BE2C (cell line): ENCODE measurements at regions not wholly inside any gene's neighbourhood (a gene's known extent, or its start where the extent isn't known, plus 50 kb on each side); places are given as distances from the start of the nearest gene placed in this dataset.

Source experiments
- DNase-seq: peaks from one replicate; pipeline ENCODE4 v3.0.0-alpha.2; 2020
- H3K27me3 ChIP-seq: fragments of 250-450 bp; sonication (Bioruptor Pico); 2 replicates; pipeline ENCODE4 v1.5.1; 2020; ENCODE audit warnings: mild to moderate bottlenecking
- H3K36me3 ChIP-seq: fragments of 250-450 bp; sonication (Bioruptor Pico); 2 replicates; pipeline ENCODE4 v1.5.1; 2020; ENCODE audit warnings: mild to moderate bottlenecking
- H3K4me1 ChIP-seq: fragments of 250-450 bp; sonication (Bioruptor Pico); 2 replicates; pipeline ENCODE4 v1.5.1; 2020
- H3K4me3 ChIP-seq: 2 replicates; pipeline ENCODE4 v1.5.1; 2011; ENCODE audit warnings: low read depth, low read length
- H3K9me3 ChIP-seq: fragments of 250-450 bp; sonication (Bioruptor Pico); 2 replicates; pipeline ENCODE4 v1.5.1; 2020
- CTCF ChIP-seq: IDR thresholded peaks from 2 replicates; pipeline ENCODE4 v1.5.1; 2012; ENCODE audit warnings: mild to moderate bottlenecking, low read depth, low read length

DNA sequence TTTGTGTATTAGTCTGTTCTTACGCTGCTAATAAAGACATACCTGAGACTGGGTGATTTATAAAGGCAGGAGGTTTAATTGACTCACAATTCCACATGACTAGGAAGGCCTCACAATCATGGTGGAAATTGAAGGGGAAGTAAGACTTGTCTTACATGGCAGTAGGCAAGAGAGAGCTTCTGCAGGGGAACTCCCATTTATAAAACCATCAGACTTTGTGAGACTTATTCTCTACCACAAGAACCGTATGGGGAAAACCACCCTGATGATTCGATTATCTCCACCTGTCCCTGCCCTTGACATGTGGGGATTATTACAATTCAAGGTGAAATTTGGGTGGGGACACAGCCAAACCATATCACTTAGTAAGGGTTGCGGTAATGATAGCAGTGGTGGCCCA lies 833.1 kb downstream of the FLRT2 start:
- peaks cover 2% of the 10 kb centered on the region; the same call in 1 of the 2 replicates for H3K4me1 ChIP-seq
- no peak for TF ChIP-seq CTCF
- DNase-seq, result no peak
- H3K36me3 ChIP-seq, result no peaks in the 10 kb centered on the region
- H3K4me3 ChIP-seq, result no peak overlapping the region
- no peaks in the 10 kb centered on the region for H3K27me3 ChIP-seq
- H3K9me3 ChIP-seq, result no peaks in the 10 kb centered on the region

- Histone ChIP-seq H3K4me3 (no peak overlapping the region), H3K36me3 (no peaks in the 10 kb centered on the region), H3K4me1 (peaks cover 2% of the 10 kb centered on the region; the same call in 1 of the 2 replicates), H3K9me3 (no peaks in the 10 kb centered on the region), H3K27me3 (no peaks in the 10 kb centered on the region)
- TF ChIP-seq CTCF, result no peak
- DNase-seq, result no peak
Measured at GRCh38 chr14:86357876-86358275, 827.9 kb downstream of the FLRT2 start.

- DNase-seq, result no peak
- TF ChIP-seq CTCF, result no peak
- no peaks in the 10 kb centered on the region for H3K36me3 ChIP-seq
- no peaks in the 10 kb centered on the region for H3K9me3 ChIP-seq
- H3K4me1 ChIP-seq, result peaks cover 2% of the 10 kb centered on the region; the same call in 1 of the 2 replicates
- no peaks in the 10 kb centered on the region for H3K27me3 ChIP-seq
- H3K4me3 ChIP-seq, result no peak overlapping the region
Measured at GRCh38 chr14:86357119-86357518, 827.2 kb downstream of the FLRT2 start.

DNA sequence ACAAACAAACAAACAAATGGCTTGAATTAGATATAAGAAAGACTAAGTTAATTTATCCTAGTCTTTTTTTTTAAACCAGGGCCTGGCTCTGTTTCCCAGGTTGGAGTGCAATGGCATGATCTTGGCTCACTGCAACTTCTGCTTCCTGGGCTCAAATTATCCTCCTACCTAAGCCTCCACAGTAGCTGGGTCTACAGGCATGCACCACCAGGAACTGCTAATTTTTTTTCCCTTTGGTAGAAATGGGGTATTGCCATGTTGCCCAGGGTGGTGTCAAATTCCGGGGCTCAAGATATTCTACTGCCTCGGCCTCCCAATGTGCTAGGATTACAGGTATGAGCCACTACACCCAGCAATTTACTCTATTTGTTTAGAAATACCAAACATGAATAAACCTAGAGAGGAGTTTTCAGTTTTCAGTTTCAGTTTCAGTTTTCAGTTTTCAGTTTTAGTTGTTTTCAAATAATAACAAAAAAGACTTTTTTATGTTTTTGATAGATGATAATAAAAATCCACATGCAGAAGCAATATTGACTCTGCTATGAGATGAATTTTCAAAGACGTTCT lies 817.0 kb downstream of the FLRT2 start:
- Histone ChIP-seq H3K4me3 (no peak overlapping the region), H3K36me3 (no peaks in the 10 kb centered on the region), H3K27me3 (no peaks in the 10 kb centered on the region), H3K4me1 (no peaks in the 10 kb centered on the region), H3K9me3 (no peaks in the 10 kb centered on the region)
- DNase-seq, result no peak
- no peak for TF ChIP-seq CTCF

DNA sequence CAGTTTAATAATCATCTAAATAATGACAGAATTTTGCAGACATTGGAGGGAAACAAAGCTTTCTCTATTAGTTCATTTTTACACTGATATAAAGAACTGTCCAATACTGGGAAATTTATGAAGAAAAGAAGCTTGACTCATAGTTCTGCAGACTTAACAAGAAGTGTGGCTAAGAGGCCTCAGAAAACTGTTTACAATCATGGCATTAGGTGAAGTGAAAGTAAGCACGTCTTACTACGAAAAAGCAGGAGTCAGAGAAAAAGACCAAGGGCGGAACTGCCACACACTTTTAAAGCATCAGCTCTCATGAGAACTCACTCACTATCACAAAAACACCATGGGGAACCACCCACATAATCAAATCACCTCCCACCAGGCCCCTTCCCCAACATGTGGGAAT lies 804.4 kb downstream of the FLRT2 start:
- no peak for TF ChIP-seq CTCF
- H3K9me3 ChIP-seq, result no peaks in the 10 kb centered on the region
- no peak overlapping the region for H3K4me3 ChIP-seq
- peaks cover 6% of the 10 kb centered on the region; the same call in 1 of the 2 replicates for H3K4me1 ChIP-seq
- H3K36me3 ChIP-seq, result no peaks in the 10 kb centered on the region
- DNase-seq, result no peak
- H3K27me3 ChIP-seq, result no peaks in the 10 kb centered on the region

DNA sequence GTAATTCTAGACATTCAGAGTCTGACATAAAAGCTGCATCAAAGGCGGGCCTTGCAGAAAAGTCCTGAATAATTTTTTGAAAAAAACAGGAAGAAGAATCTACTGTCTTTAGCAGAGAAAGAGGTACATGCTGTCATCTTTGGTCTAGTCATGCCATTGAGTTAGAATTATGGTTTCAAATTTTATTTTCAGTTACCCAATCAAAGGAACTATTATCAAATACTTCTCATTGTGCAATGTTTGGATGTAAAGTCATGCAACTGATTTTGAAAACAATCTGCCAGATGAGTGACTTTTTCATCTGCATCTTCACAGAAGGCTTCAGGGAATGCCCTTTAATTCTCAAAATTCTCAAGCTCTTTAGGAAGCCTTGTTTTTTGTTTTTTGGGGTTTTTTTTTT lies 803.5 kb downstream of the FLRT2 start:
- no peak for TF ChIP-seq CTCF
- no peaks in the 10 kb centered on the region for H3K27me3 ChIP-seq
- H3K9me3 ChIP-seq, result no peaks in the 10 kb centered on the region
- no peak overlapping the region for H3K4me3 ChIP-seq
- no peak for DNase-seq
- H3K36me3 ChIP-seq, result no peaks in the 10 kb centered on the region
- H3K4me1 ChIP-seq, result peaks cover 6% of the 10 kb centered on the region; the same call in 1 of the 2 replicates
